ENCODE measurements at regions not wholly inside any gene's neighbourhood (a gene's known extent, or its start where the extent isn't known, plus 50 kb on each side); places are given as distances from the start of the nearest gene placed in this dataset.

DNA sequence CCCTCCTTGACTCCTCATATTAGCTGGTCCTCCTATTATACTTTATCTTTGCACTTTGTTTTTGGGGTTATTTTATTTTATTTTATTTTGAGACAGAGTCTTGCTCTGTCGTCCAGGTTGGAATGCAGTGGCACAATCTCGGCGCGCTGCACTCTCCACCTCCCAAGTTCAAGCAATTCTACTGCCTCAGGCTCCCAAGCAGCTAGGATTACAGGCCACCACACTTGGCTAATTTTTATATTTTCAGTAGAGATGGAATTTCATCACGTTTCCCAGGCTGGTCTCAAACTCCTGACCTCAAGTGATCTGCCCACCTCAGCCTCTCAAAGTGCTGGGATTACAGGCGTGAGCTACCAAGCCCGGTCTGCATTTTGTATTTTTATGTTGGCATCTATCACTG is 126.7 kb downstream of the FOXB1 start:
- no peak for DNase-seq
- Histone ChIP-seq H2BK120ac (ENCODE audit: low read depth, low read length, poor library complexity, severe bottlenecking) (no peak overlapping the region), H3K23me2 (ENCODE audit: insufficient read length, low read depth, low read length, poor library complexity, severe bottlenecking) (no peaks in the 10 kb centered on the region), H4K20me1 (ENCODE audit: control insufficient read depth, insufficient read depth, insufficient read length) (no peaks in the 10 kb centered on the region), H2AK5ac (ENCODE audit: insufficient read length, low read length) (no peak overlapping the region), H3K4me1 (ENCODE audit: insufficient read depth, low read length) (peaks cover 6% of the 10 kb centered on the region; the same call in 1 of the 2 replicates), H3K9me3 (ENCODE audit: control insufficient read depth, low read depth, low read length) (no peaks in the 10 kb centered on the region), H2BK20ac (ENCODE audit: low read depth, low read length, poor library complexity, severe bottlenecking) (no peak overlapping the region), H3K79me2 (ENCODE audit: insufficient read depth, low read length) (no peaks in the 10 kb centered on the region), H3K14ac (ENCODE audit: insufficient read depth, low read length) (no peak overlapping the region), H2BK5ac (ENCODE audit: insufficient read length, low read length) (no peak overlapping the region), H3K9ac (ENCODE audit: extremely low read depth, insufficient read length, low read length) (no peak overlapping the region), H4K5ac (ENCODE audit: insufficient read length, low read depth, low read length) (no peak overlapping the region), H3K4ac (ENCODE audit: low read depth, low read length) (no peak overlapping the region), H3K27ac (ENCODE audit: insufficient read length, low read depth, low read length) (no peak overlapping the region), H3K79me1 (ENCODE audit: insufficient read depth, low read depth, low read length, poor library complexity, severe bottlenecking) (no peaks in the 10 kb centered on the region), H3K27me3 (ENCODE audit: insufficient read depth, low read length) (no peaks in the 10 kb centered on the region), H3T11ph (ENCODE audit: low read length) (no peak overlapping the region), H3K23ac (ENCODE audit: insufficient read length, low read depth, low read length) (no peak overlapping the region), H2AFZ (ENCODE audit: low read length) (no peak overlapping the region), H3K56ac (ENCODE audit: insufficient read length, low read depth, low read length) (no peak overlapping the region), H4K8ac (replicated peaks; ENCODE audit: insufficient read length, low read depth, low read length) (no peak overlapping the region), H3K18ac (ENCODE audit: insufficient read length, low read depth, low read length) (no peak overlapping the region), H3K4me2 (ENCODE audit: insufficient read depth, insufficient read length, low read length) (no peak overlapping the region), H2BK12ac (ENCODE audit: insufficient read length, low read depth, low read length) (no peak overlapping the region), H2BK15ac (ENCODE audit: low read depth, low read length) (no peak overlapping the region), H4K91ac (ENCODE audit: insufficient read length, low read depth, low read length) (no peak overlapping the region)
- WGBS (ENCODE audit: extremely low coverage, insufficient read length, low lambda C conversion rate): no CpG with 5 or more reads among the region's 7 CpGs
- Mint-ChIP-seq H3K27me3 (ENCODE audit: low read depth) (peaks cover 15% of the 10 kb centered on the region), H3K4me1 (peaks cover 34 to 36% of the 10 kb centered on the region in 2 experiments), H3K27ac (no peak overlapping the region), H3K36me3 (ENCODE audit: insufficient read depth in 1 of 3, low read depth in 3 of 3) (no peaks in the 10 kb centered on the region), H3K4me3 (no peak overlapping the region), H3K9me3 (no peaks in the 10 kb centered on the region; a peak in 1 of 5 replicates)
- TF ChIP-seq, protein P1, sequence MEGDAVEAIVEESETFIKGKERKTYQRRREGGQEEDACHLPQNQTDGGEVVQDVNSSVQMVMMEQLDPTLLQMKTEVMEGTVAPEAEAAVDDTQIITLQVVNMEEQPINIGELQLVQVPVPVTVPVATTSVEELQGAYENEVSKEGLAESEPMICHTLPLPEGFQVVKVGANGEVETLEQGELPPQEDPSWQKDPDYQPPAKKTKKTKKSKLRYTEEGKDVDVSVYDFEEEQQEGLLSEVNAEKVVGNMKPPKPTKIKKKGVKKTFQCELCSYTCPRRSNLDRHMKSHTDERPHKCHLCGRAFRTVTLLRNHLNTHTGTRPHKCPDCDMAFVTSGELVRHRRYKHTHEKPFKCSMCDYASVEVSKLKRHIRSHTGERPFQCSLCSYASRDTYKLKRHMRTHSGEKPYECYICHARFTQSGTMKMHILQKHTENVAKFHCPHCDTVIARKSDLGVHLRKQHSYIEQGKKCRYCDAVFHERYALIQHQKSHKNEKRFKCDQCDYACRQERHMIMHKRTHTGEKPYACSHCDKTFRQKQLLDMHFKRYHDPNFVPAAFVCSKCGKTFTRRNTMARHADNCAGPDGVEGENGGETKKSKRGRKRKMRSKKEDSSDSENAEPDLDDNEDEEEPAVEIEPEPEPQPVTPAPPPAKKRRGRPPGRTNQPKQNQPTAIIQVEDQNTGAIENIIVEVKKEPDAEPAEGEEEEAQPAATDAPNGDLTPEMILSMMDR (conservative IDR thresholded peaks at IDR 0.05): no peak

Measured in H9 (cell line).